Common myeloid progenitor, CD34-positive (primary cell): ENCODE measurements at regions not wholly inside any gene's neighbourhood (a gene's known extent, or its start where the extent isn't known, plus 50 kb on each side); places are given as distances from the start of the nearest gene placed in this dataset.

Source experiments
- CTCF ChIA-PET: fragments of 350-600 bp; sonication (Branson Sonifier 250); formaldehyde crosslinking; loops from one replicate; lab custom pipeline; 2021; ENCODE audit warnings: antibody characterized with exemption; lab: Charles Lee
- POLR2A ChIA-PET: fragments of 350-600 bp; sonication (Branson Sonifier 250); formaldehyde crosslinking; loops from one replicate; lab custom pipeline; 2021; ENCODE audit warnings: antibody characterized with exemption; lab: Charles Lee
- DNase-seq, 3 donors: peaks; one replicate each; pipeline versions ENCODE4 v3.0.0 to v3.0.0-alpha.2; 2013
- H3K27ac ChIP-seq, 2 experiments: 1 replicate in 1 of 2; 2 replicates in 1 of 2; pipeline ENCODE4 v1.7.0; 2013; ENCODE audit warnings: inconsistent platforms in 2 of 2, low read length in 2 of 2, mild to moderate bottlenecking in 2 of 2, low read depth in 1 of 2, moderate library complexity in 1 of 2; ENCODE audit not compliant: severe bottlenecking in 2 of 2, insufficient read depth in 1 of 2, poor library complexity in 1 of 2
- H3K27me3 ChIP-seq, 5 experiments: replicated peaks in 2 of 5; 1 replicate in 3 of 5; 2 replicates in 2 of 5; pipeline versions ENCODE4 v1.6.1 to v1.7.0; 2013; ENCODE audit warnings: low read length in 4 of 5, mild to moderate bottlenecking in 2 of 5, moderate library complexity in 2 of 5, inconsistent platforms in 1 of 5; ENCODE audit not compliant: insufficient read depth in 5 of 5, control insufficient read depth in 4 of 5
- H3K36me3 ChIP-seq, 4 experiments: 1 replicate in 2 of 4; 2 replicates in 2 of 4; pipeline versions ENCODE4 v1.6.1 to v1.7.0; 2013; ENCODE audit warnings: low read length in 3 of 4, control low read depth in 1 of 4, mild to moderate bottlenecking in 1 of 4; ENCODE audit not compliant: control insufficient read depth in 4 of 4, insufficient read depth in 4 of 4
- H3K4me1 ChIP-seq, 4 experiments: 1 replicate in 3 of 4; 2 replicates in 1 of 4; pipeline versions ENCODE4 v1.6.1 to v1.7.1; 2013; ENCODE audit warnings: low read length in 3 of 4, mild to moderate bottlenecking in 3 of 4, control low read depth in 1 of 4, inconsistent platforms in 1 of 4, moderate library complexity in 1 of 4; ENCODE audit not compliant: control insufficient read depth in 4 of 4, insufficient read depth in 4 of 4; ENCODE audit errors: control extremely low read depth in 1 of 4
- H3K4me3 ChIP-seq, 7 experiments: 1 replicate in 4 of 7; 2 replicates in 3 of 7; pipeline versions ENCODE4 v1.5.1 to v1.7.0; 2013; ENCODE audit warnings: mild to moderate bottlenecking in 7 of 7, low read length in 6 of 7, moderate library complexity in 6 of 7, inconsistent platforms in 2 of 7, low read depth in 2 of 7, control low read depth in 1 of 7; ENCODE audit not compliant: insufficient read depth in 4 of 7, control insufficient read depth in 1 of 7; ENCODE audit errors: extremely low read depth in 1 of 7
- H3K9me3 ChIP-seq, 5 experiments: 1 replicate in 4 of 5; 2 replicates in 1 of 5; pipeline versions ENCODE4 v1.6.1 to v1.7.1; 2013; ENCODE audit warnings: low read length in 4 of 5, mild to moderate bottlenecking in 2 of 5, inconsistent platforms in 1 of 5, low read depth in 1 of 5, moderate library complexity in 1 of 5; ENCODE audit not compliant: control insufficient read depth in 4 of 5, insufficient read depth in 2 of 5; ENCODE audit errors: control extremely low read depth in 1 of 5
- WGBS: methylation state at CpG from one replicate; pipeline ENCODE4 v1.1.5; 2013; ENCODE audit not compliant: insufficient coverage; 5-methylcytosine and 5-hydroxymethylcytosine counted together

DNA sequence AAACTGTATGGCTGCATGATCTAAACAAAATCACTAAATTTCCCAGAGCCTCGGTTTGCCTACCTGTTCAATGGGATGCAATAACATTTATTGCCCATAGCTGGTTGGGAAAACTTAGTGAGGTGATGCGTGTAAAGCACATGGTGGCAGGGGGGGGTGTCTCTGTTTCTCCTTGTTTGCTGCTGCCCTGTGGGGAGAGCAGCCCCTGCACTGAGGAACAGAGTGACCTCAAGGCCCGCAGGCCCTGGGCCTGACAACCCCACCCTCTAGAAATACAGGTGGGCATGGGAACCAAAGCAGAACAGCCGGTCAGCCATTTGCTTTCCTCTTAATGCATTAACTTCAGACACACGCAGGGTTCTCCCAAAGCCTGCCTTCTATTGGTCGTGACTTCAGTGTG lies 55.1 kb upstream of the SLC66A3 start:
- ChIA-PET CTCF (no interaction called here), POLR2A (no interaction called here)
- Histone ChIP-seq H3K36me3 (no peaks in the 10 kb centered on the region), H3K4me1 (no peaks in the 10 kb centered on the region), H3K9me3 (no peaks in the 10 kb centered on the region), H3K4me3 (no peak overlapping the region), H3K27ac (no peak overlapping the region), H3K27me3 (peaks cover 0 to 4% (median 2%) of the 10 kb centered on the region in 5 experiments)
- 97% methylated on average over 5 of the region's 6 CpGs for WGBS
- DNase-seq = no peak

DNA sequence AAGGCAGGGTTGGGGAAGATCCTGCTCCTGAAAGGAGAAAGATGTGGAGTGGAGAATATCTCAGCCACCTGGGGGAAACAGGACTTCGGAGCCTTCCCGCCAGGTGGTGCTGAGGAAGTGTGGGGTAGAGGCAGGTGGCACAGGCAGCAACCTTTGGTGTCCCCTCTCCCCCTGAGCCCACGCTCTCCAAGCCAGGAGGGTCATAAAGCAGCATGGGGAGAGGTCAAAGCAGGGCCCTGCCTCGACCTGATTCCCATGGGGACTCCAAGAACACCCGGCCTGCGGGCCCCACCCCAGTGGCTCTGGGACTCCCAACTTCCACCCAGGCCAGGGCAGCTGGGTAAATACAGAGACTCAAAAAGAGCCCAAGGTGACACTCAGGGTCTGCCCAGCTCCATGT lies 54.3 kb upstream of the SLC66A3 start:
- DNase-seq = no peak
- CTCF ChIA-PET = no interaction called here
- WGBS = 95% methylated on average over 5 of the region's 6 CpGs
- Histone ChIP-seq H3K27ac (no peak overlapping the region), H3K27me3 (peaks cover 0 to 4% (median 2%) of the 10 kb centered on the region in 5 experiments), H3K4me3 (no peak overlapping the region), H3K36me3 (no peaks in the 10 kb centered on the region), H3K4me1 (no peaks in the 10 kb centered on the region), H3K9me3 (no peaks in the 10 kb centered on the region)
- POLR2A ChIA-PET = no interaction called here

DNA sequence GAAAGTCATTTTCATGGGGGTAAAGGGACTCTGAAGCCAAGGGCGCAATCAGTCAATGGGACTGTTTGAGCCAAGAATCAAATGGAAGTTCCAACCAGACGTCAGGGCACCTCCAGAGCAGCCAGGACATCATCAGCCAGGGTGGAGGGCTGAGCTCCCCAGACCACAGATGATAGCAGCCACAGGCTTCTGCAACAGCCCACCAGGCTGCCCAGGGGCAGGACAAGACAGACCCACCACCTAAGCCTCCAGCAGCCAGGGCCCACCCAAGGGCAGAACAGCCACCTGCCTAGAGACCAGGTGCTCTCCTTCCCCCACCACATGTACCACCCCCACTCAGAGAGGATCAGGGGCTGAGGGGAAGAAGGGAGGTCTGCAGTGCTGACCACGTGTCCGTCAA lies 53.8 kb upstream of the SLC66A3 start:
- H3K4me1 ChIP-seq = no peaks in the 10 kb centered on the region
- POLR2A ChIA-PET = no interaction called here
- H3K4me3 ChIP-seq = no peak overlapping the region
- peaks cover 0 to 4% (median 2%) of the 10 kb centered on the region in 5 experiments for H3K27me3 ChIP-seq
- no peaks in the 10 kb centered on the region for H3K36me3 ChIP-seq
- CTCF ChIA-PET = no interaction called here
- H3K27ac ChIP-seq = no peak overlapping the region
- WGBS = 87% methylated on average over 4 of the region's 4 CpGs
- no peaks in the 10 kb centered on the region for H3K9me3 ChIP-seq
- DNase-seq = no peak

DNA sequence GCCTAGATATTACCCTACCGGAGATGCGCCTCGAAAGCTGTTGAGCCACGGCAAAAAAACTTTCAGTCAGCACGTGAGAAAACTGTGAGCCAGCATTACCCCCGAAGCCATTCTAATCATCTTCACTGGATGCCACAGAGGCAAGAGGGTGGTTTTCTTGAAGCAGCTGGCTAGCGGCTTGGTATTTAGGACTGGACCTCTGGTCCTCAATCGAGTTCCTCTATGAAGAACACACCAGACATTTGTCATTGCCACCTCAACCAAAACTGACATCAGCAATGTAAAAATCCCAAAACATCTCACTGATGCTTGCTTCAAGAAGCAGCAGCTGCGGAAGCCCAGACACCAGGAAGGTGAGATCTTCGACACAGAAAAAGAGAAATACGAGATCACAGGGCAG lies 52.8 kb upstream of the SLC66A3 start:
- no peaks in the 10 kb centered on the region for H3K9me3 ChIP-seq
- POLR2A ChIA-PET = no interaction called here
- no peak for DNase-seq
- no peak overlapping the region for H3K27ac ChIP-seq
- H3K4me3 ChIP-seq = no peak overlapping the region
- H3K4me1 ChIP-seq = no peaks in the 10 kb centered on the region
- 90% methylated on average over 10 of the region's 11 CpGs for WGBS
- H3K36me3 ChIP-seq = no peaks in the 10 kb centered on the region
- H3K27me3 ChIP-seq = peaks cover 0 to 4% (median 2%) of the 10 kb centered on the region in 5 experiments
- CTCF ChIA-PET = no interaction called here

DNA sequence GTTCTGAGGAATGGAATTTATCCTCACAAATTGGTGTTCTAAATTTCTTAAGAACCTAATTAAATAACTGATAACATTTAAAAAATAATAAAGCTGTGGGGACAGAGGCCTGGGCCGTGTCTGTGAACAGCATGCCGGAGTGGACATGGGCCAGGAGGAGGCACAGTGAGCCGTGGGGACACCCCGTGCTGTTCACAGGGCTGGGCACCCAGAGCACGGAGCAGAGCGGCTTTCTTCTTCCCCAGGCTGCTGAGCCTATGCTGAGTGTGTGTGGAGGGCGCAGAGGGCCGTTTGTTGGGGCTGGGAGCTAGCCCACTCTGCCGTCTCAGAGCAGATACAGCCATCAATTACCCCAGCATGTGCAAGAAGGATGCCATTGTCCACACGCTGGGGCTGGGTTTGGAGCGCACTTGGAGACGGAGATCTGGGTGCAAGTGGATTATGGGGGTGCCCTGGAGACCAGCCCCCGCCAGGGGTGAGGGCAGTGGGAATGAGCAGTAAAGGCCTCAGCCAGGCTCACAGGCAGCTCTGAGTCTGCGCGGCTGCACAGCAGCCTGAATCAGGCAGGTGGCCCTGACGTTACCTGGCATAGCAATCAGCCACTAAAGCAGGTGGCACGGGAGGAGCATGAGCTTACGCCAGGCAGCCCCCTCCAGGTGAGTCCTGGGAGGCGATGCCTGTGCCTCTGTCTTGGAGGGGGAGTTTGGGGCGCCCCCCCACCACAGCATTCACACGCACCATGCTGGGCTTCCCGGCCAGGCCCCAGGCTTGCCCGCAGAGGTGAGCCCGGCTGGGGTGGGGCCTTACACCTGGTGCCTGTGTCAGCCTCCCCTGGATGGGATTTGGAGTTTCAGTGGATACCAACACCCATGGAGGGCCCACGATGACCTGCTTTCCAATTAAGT lies 52.1 kb upstream of the SLC66A3 start:
- Histone ChIP-seq H3K36me3 (no peaks in the 10 kb centered on the region), H3K9me3 (no peaks in the 10 kb centered on the region), H3K4me3 (no peak overlapping the region), H3K27ac (no peak overlapping the region), H3K4me1 (no peaks in the 10 kb centered on the region), H3K27me3 (peaks cover 0 to 4% (median 2%) of the 10 kb centered on the region in 5 experiments)
- CTCF ChIA-PET = no interaction called here
- POLR2A ChIA-PET = no interaction called here
- 89% methylated on average over 19 of the region's 25 CpGs for WGBS
- DNase-seq = no peak

DNA sequence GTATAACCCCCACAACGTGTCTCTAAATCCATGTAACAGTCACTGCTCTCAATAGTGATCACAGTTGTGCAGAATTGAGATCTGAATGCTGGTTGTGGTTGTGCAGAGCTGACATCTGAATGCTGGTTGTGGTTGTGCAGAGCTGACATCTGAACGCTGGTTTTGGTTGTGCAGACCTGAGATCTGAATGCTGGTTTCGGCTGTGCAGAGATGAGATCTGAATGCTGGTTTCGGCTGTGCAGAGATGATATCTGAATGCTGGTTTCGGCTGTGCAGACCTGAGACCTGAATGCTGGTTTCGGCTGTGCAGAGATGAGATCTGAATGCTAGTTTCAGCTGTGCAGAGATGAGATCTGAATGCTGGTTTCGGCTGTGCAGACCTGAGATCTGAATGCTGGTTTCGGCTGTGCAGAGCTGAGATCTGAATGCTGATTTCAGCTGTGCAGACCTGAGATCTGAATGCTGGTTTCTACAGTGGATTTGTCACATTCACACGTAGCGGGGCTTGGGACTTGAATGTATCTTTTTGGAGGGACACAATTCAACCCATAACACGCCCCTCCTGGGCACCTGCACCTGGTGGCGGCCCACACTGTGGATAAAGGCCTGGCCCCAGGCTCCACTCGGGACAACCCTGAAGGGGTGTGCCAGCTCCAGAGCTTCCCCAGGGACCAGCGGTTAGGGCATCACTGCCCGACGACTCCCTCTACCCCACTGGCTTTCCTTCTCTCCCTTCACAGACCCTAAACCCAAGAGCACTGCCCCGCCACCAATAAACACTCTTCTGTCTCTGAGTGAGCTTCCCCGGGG lies 51.1 kb upstream of the SLC66A3 start:
- H3K4me3 ChIP-seq = no peak overlapping the region
- H3K4me1 ChIP-seq = no peaks in the 10 kb centered on the region
- ChIA-PET CTCF (interaction anchor here (1.6 kb wide), 1 partner anchor 17 kb away, joined by 3 read pairs; no protein-coding TSS in a partner anchor), POLR2A (no interaction called here)
- H3K27ac ChIP-seq = no peak overlapping the region
- H3K27me3 ChIP-seq = peaks cover 0 to 4% (median 2%) of the 10 kb centered on the region in 5 experiments
- no peaks in the 10 kb centered on the region for H3K9me3 ChIP-seq
- no peak for DNase-seq
- no peaks in the 10 kb centered on the region for H3K36me3 ChIP-seq
- WGBS = 94% methylated on average over 17 of the region's 18 CpGs
